ENCODE measurements at regions not wholly inside any gene's neighbourhood (a gene's known extent, or its start where the extent isn't known, plus 50 kb on each side); places are given as distances from the start of the nearest gene placed in this dataset.

GRCh38 chr18:76572518-76573247, 77.6 kb upstream of the ZNF516 start:
- TF ChIP-seq CTCF (conservative IDR thresholded peaks at IDR 0.05; ENCODE audit: low read length), result no peak
- TF ChIP-seq EZH2phosphoT487 (IDR thresholded peaks at IDR 0.05; ENCODE audit: borderline replicate concordance, low read depth, low read length), result no peak
- no TSS peak for BruUV-seq (replicated peaks)
- H3K4me1 ChIP-seq (ENCODE audit: insufficient read depth, low read length, poor library complexity, severe bottlenecking), result no peaks in the 10 kb centered on the region
- no peaks in the 10 kb centered on the region for H3K9me2 ChIP-seq (ENCODE audit: insufficient read depth, low read length)
- no peaks in the 10 kb centered on the region for H3K9me3 ChIP-seq (ENCODE audit: low read length)
- ChIA-PET POLR2A (no interaction called here), CTCF (ENCODE audit: unreplicated experiment) (no interaction called here)
- DNase-seq (ENCODE audit: low spot score), result peak; percentile 1
- H4K20me1 ChIP-seq (ENCODE audit: insufficient read depth, low read length), result no peaks in the 10 kb centered on the region
- intact Hi-C loops (cut with micrococcal nuclease; ENCODE audit: unreplicated experiment), result no loop called here
- no peak overlapping the region for H3K4me2 ChIP-seq (ENCODE audit: low read length)
- no peak overlapping the region for H3K4me3 ChIP-seq (ENCODE audit: low read depth, low read length, poor library complexity, severe bottlenecking)
- H2AFZ ChIP-seq (ENCODE audit: low read length), result no peak overlapping the region
- H3K27ac ChIP-seq (ENCODE audit: low read depth, low read length, poor library complexity, severe bottlenecking), result no peak overlapping the region
- H3K79me2 ChIP-seq (ENCODE audit: insufficient read depth, low read depth, low read length), result no peaks in the 10 kb centered on the region
- no peaks in the 10 kb centered on the region for H3K36me3 ChIP-seq (ENCODE audit: insufficient read depth, low read length)

- Histone ChIP-seq H3K27ac (ENCODE audit: low read depth, low read length, poor library complexity, severe bottlenecking) (no peak overlapping the region), H3K36me3 (ENCODE audit: insufficient read depth, low read length) (no peaks in the 10 kb centered on the region), H3K4me1 (ENCODE audit: insufficient read depth, low read length, poor library complexity, severe bottlenecking) (no peaks in the 10 kb centered on the region), H3K4me2 (ENCODE audit: low read length) (no peak overlapping the region), H2AFZ (ENCODE audit: low read length) (no peak overlapping the region), H3K79me2 (ENCODE audit: insufficient read depth, low read depth, low read length) (no peaks in the 10 kb centered on the region), H3K4me3 (ENCODE audit: low read depth, low read length, poor library complexity, severe bottlenecking) (no peak overlapping the region), H4K20me1 (ENCODE audit: insufficient read depth, low read length) (no peaks in the 10 kb centered on the region), H3K9me3 (ENCODE audit: low read length) (no peaks in the 10 kb centered on the region), H3K9me2 (ENCODE audit: insufficient read depth, low read length) (no peaks in the 10 kb centered on the region)
- TF ChIP-seq EZH2phosphoT487 (IDR thresholded peaks at IDR 0.05; ENCODE audit: borderline replicate concordance, low read depth, low read length), result no peak
- TF ChIP-seq CTCF (conservative IDR thresholded peaks at IDR 0.05; ENCODE audit: low read length), result no peak
- DNase-seq (ENCODE audit: low spot score), result no peak
- ChIA-PET CTCF (ENCODE audit: unreplicated experiment) (no interaction called here), POLR2A (no interaction called here)
- BruUV-seq (replicated peaks), result no TSS peak
- intact Hi-C loops (cut with micrococcal nuclease; ENCODE audit: unreplicated experiment), result no loop called here
Observed at GRCh38 chr18:76571689-76572088, 76.6 kb upstream of the ZNF516 start.

- no TSS peak for BruUV-seq (replicated peaks)
- H3K36me3 ChIP-seq (ENCODE audit: insufficient read depth, low read length), result no peaks in the 10 kb centered on the region
- no peaks in the 10 kb centered on the region for H3K9me2 ChIP-seq (ENCODE audit: insufficient read depth, low read length)
- H3K4me2 ChIP-seq (ENCODE audit: low read length), result no peak overlapping the region
- no peak overlapping the region for H2AFZ ChIP-seq (ENCODE audit: low read length)
- intact Hi-C loops (cut with micrococcal nuclease; ENCODE audit: unreplicated experiment), result no loop called here
- no peaks in the 10 kb centered on the region for H3K9me3 ChIP-seq (ENCODE audit: low read length)
- H4K20me1 ChIP-seq (ENCODE audit: insufficient read depth, low read length), result no peaks in the 10 kb centered on the region
- H3K4me1 ChIP-seq (ENCODE audit: insufficient read depth, low read length, poor library complexity, severe bottlenecking), result no peaks in the 10 kb centered on the region
- no peak for DNase-seq (ENCODE audit: low spot score)
- no peak overlapping the region for H3K27ac ChIP-seq (ENCODE audit: low read depth, low read length, poor library complexity, severe bottlenecking)
- H3K79me2 ChIP-seq (ENCODE audit: insufficient read depth, low read depth, low read length), result no peaks in the 10 kb centered on the region
- ChIA-PET CTCF (ENCODE audit: unreplicated experiment) (no interaction called here), POLR2A (no interaction called here)
- TF ChIP-seq CTCF (conservative IDR thresholded peaks at IDR 0.05; ENCODE audit: low read length) (no peak), EZH2phosphoT487 (IDR thresholded peaks at IDR 0.05; ENCODE audit: borderline replicate concordance, low read depth, low read length) (no peak)
- H3K4me3 ChIP-seq (ENCODE audit: low read depth, low read length, poor library complexity, severe bottlenecking), result no peak overlapping the region
Observed at GRCh38 chr18:76570856-76571255, 75.8 kb upstream of the ZNF516 start.

Data from OCI-LY7 (cell line).